GM12875 (cell line): ENCODE measurements at regions not wholly inside any gene's neighbourhood (a gene's known extent, or its start where the extent isn't known, plus 50 kb on each side); places are given as distances from the start of the nearest gene placed in this dataset.

Experiments used
- H3K4me3 ChIP-seq: one replicate; pipeline ENCODE4 v1.5.1; 2011; ENCODE audit warnings: low read depth, low read length, control low read depth
- TF ChIP-seq, protein P1 (sequence below): IDR thresholded peaks from 2 replicates; pipeline ENCODE4 v1.5.1; 2011; ENCODE audit warnings: low read depth, mild to moderate bottlenecking, control low read depth, inconsistent platforms, low read length, moderate library complexity, borderline replicate concordance; ENCODE audit not compliant: insufficient read depth

DNA sequence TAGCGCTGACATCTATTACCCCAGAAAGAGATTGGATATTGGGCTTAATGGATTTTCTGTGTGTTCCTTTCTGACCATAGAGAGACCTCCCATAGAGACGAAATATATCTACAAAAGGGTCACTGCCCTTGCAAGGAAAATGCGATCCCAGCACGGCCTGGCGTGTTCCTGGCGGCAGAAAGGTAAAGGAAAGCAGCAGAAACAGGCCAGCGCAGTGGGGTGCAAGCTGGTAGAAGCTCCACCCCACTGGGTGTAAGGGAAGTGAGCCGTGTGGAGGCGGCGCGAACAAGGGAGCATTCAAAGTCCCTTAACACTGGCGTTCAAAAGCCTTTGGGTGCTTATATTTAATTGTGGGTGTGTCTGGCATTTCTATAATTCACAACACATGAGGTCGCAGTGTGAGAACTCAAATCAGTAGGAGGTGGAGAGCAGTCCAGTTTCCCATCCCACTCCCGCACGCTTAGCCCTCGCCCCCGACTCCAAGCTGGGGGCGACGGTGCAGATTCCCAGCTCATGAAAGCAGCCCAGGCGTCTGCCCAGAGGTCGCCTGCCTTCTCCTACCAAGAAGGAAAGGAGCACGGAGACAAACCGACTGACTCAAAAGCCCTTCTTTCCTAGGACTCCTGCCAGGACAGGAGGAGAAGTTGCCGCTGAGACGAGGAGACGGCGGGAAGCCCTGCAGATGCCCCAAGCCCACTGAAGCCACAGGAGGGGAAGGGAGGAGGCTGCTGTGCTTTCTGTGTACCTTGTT is 478.4 kb downstream of the FOXO1 start:
- TF ChIP-seq, protein P1, sequence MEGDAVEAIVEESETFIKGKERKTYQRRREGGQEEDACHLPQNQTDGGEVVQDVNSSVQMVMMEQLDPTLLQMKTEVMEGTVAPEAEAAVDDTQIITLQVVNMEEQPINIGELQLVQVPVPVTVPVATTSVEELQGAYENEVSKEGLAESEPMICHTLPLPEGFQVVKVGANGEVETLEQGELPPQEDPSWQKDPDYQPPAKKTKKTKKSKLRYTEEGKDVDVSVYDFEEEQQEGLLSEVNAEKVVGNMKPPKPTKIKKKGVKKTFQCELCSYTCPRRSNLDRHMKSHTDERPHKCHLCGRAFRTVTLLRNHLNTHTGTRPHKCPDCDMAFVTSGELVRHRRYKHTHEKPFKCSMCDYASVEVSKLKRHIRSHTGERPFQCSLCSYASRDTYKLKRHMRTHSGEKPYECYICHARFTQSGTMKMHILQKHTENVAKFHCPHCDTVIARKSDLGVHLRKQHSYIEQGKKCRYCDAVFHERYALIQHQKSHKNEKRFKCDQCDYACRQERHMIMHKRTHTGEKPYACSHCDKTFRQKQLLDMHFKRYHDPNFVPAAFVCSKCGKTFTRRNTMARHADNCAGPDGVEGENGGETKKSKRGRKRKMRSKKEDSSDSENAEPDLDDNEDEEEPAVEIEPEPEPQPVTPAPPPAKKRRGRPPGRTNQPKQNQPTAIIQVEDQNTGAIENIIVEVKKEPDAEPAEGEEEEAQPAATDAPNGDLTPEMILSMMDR = no peak
- H3K4me3 ChIP-seq = no peak overlapping the region

DNA sequence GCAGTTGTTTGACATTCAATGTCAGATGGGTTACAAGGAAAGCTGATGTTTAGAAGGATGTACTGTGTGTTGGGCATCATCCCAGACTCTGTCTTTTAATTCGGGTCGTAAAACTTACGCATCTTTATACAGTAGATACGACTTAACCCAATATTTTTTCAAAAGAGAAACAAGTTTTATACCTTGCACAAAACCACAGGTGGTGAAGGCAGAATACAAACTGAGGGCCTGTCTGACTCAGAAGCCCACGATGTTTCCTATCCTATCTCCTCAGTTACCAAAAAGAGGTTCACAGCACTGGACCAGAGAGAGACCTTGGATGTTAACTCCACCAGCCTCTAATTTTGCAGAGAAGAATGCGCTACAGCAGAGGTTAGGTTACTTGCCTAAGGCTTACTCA is 477.0 kb downstream of the FOXO1 start:
- H3K4me3 ChIP-seq = no peak overlapping the region
- TF ChIP-seq, protein P1 = no peak

DNA sequence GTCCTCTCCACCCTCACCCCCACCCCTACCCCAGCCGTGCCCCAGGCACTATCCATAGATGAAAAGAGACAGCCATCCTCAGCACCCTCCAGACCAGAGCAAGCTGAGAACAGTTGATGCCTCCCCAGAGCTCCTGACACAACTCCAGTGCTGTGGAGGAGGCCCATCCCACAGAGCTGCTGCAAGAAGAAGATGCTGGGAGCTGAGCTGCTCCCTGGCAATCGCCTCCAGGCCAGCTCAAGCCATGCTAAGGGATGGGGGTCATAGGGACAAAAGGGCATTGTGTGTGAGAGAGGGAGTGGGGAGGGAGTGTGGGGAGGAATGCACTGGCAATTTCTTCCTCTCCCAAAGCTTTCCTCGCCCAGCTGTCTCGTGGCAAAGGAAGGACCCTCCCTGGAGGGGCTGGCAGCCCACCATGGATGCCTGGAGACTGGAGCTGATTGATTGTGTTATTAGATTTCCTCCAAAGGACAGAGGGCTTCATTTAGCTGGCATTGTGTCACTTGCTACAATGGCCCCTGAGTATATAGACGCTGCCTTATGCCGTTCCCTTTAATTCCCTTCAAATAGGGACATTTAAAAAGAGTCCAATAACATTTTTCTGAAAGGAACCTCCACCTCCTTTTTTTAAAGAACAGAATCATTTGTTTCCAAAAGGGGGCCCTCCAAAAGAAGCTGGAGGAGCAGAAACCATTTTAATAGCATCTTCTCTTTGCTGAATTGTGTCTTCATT is 476.4 kb downstream of the FOXO1 start:
- no peak overlapping the region for H3K4me3 ChIP-seq
- TF ChIP-seq, protein P1 = no peak

DNA sequence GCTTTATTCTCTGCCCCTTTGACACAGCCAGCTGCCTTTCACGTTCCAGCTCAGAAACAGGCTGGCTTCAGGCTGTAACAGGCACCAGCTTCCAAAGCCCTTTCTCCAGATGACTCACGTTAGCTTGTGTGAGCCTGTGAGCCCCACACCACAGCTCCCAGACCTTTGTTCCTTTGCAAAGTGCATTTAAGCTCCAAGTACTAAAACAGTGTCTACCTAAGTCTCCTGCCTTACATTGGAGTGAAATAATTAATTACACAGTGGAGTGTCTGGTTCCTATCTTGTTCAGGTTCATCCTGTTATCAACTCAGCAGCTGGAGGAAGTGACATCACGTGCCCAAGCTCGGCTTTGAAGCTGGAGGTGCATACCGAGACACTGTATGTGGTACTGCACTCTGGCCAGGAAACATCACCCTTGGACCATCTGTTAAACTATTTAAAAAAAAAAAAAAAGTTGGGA is 475.8 kb downstream of the FOXO1 start:
- TF ChIP-seq, protein P1 = no peak
- no peak overlapping the region for H3K4me3 ChIP-seq

DNA sequence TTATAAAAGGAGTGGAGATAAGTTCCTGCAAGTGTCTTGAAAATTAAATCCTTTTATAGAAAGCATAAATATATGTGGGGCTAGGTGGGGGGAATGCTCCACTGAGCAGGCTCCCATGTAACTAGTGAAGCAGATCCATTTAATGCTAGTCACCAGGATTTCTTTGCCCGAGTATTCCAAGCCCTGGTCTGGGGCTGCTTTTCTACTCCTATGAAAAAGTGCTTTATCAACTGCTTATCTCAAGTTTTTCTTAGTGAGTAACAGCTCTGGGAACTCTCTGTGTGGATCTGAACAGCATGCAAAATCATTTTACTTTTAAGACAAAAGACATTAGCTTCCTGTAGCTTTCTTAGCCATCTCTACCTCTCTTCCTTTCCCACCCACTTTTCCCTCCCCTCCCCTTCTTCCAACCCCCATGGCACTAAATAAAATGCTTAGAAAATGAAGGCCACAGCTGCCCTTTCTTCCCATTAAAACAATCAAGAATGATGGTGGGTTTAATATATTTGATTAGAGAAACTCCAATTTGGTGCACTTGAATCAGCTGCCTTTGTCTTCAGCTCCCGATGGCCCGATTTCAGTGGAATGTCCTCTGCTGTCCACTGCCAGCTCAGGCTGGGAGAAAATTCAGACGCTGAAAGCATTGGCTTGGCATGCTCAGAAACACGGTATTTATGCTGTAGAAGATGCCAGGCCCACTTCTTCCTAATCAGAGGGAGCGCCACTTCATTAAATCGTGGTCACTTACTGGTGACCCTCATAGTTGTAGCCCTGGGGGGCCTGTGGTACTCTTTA is 475.1 kb downstream of the FOXO1 start:
- TF ChIP-seq, protein P1 = no peak
- no peak overlapping the region for H3K4me3 ChIP-seq

DNA sequence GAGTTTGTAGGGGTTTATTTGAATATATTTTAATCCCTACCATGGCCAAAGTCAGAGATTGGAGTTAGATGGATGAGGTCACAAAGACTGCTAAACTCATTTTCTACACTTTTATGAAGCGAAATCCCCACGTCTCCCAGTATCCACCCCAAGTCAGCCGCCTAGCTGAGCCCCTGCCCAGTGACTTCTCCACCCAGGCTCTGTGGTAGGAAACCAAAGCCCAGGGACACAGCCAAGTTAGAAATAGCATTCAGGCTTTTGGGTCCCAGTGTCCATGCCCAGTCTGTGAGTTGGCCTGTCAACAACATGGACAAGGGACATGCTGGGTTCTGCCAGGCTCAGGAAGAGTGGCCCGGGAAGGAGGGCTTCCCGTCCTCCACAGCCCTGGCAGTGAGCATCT is 474.0 kb downstream of the FOXO1 start:
- H3K4me3 ChIP-seq = no peak overlapping the region
- TF ChIP-seq, protein P1 = no peak
